A673 (cell line): ENCODE measurements at regions not wholly inside any gene's neighbourhood (a gene's known extent, or its start where the extent isn't known, plus 50 kb on each side); places are given as distances from the start of the nearest gene placed in this dataset.
"Not testable (repeated sequence)": the region's sequence is repeated elsewhere in the genome, so short reads cannot be mapped to it uniquely, and the experiment has no call there.

Experiments used
- BruUV-seq: library from RNA; stranded (reverse); fragments of 400-500 nt; replicated peaks from 2 replicates; lab custom pipeline; 2021; lab: Mats Ljungman, UMichigan
- CTCF ChIA-PET: fragments of 300-600 bp; sonication (Branson Sonifier 250); formaldehyde crosslinking; loops from one replicate; lab custom pipeline; 2022; ENCODE audit warnings: antibody characterized with exemption; lab: Charles Lee
- POLR2A ChIA-PET: fragments of 300-600 bp; sonication (Branson Sonifier 250); formaldehyde crosslinking; loops from one replicate; lab custom pipeline; 2022; ENCODE audit warnings: antibody characterized with exemption; ENCODE audit not compliant: low non-redundant PET; lab: Charles Lee
- DNase-seq: peaks from one replicate; pipeline ENCODE4 v3.0.0-alpha.2; 2015; ENCODE audit warnings: low spot score
- H3K27ac ChIP-seq: fragments of 200-600 bp; sonication (generic); 2 replicates; pipeline ENCODE4 v1.5.1; 2016; ENCODE audit warnings: mixed run types, low read depth, mild to moderate bottlenecking, mixed read lengths, antibody characterized with exemption, low read length; ENCODE audit not compliant: poor library complexity, severe bottlenecking
- H3K27me3 ChIP-seq: fragments of 200-600 bp; sonication (generic); replicated peaks from 2 replicates; pipeline ENCODE4 v1.6.1; 2017; ENCODE audit warnings: mixed run types, low read depth, mild to moderate bottlenecking, mixed read lengths, antibody characterized with exemption, low read length; ENCODE audit not compliant: insufficient read depth, poor library complexity
- H3K36me3 ChIP-seq: fragments of 200-600 bp; sonication (generic); 2 replicates; pipeline ENCODE4 v1.6.1; 2016; ENCODE audit warnings: mixed run types, mild to moderate bottlenecking, mixed read lengths, antibody characterized with exemption, low read length; ENCODE audit not compliant: insufficient read depth, poor library complexity, severe bottlenecking
- H3K4me1 ChIP-seq: fragments of 200-600 bp; sonication (generic); 2 replicates; pipeline ENCODE4 v1.6.1; 2017; ENCODE audit warnings: mixed run types, mild to moderate bottlenecking, mixed read lengths, antibody characterized with exemption, low read length; ENCODE audit not compliant: insufficient read depth, poor library complexity, severe bottlenecking
- H3K4me3 ChIP-seq: fragments of 200-600 bp; sonication (generic); 2 replicates; pipeline ENCODE4 v1.5.1; 2016; ENCODE audit warnings: low read depth, mixed run types, mild to moderate bottlenecking, mixed read lengths, low read length; ENCODE audit not compliant: poor library complexity, severe bottlenecking
- H3K9me3 ChIP-seq: fragments of 200-600 bp; sonication (generic); 2 replicates; pipeline ENCODE4 v1.6.1; 2016; ENCODE audit warnings: mixed run types, low read depth, mild to moderate bottlenecking, mixed read lengths, antibody characterized with exemption, low read length; ENCODE audit not compliant: poor library complexity, severe bottlenecking
- CTCF ChIP-seq: fragments of 300-800, 200-600 bp; sonication (generic); conservative IDR thresholded peaks from 2 replicates; pipeline ENCODE4 v1.5.1; 2017; ENCODE audit warnings: low read depth, mild to moderate bottlenecking, antibody characterized with exemption, low read length, moderate library complexity, mixed read lengths
- EZH2 ChIP-seq: fragments of 200-600 bp; sonication (generic); IDR thresholded peaks from 2 replicates; pipeline ENCODE4 v1.6.1; 2017; ENCODE audit warnings: borderline replicate concordance, low read depth, mild to moderate bottlenecking, mixed read lengths, antibody characterized with exemption, low read length; ENCODE audit not compliant: poor library complexity, severe bottlenecking
- intact Hi-C: fragments of 100-400 bp; cut with micrococcal nuclease; formaldehyde crosslinking; loops from one replicate; pipeline ENCODE4 v1.10.0; 2022; ENCODE audit not compliant: unreplicated experiment

DNA sequence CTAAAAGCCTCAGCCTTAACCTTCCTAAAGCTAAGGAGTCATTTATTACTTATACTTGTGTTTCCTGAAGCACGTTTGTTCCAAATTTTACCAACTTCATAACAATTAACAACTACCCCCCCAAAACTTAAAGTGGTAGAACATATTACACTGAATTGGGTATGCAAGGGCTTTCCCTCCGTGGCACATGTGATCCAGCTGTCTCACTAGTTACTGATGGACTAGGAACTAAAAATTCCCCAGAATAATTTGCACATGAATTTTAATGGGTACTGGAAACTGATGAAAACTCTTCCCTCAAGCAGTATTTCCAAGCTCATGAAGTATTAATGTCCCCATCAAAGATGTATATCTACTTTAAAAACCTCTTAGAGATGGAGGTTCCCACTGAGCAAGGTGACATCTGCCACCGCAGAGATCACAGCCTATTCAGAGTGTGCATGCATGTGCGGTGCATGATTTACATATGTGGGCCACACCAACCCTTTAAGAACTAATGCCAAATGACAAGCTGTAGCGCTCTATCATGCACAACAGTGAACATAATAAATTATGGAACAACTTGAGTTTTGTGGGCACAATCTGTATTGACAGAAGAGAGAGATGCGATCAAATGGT is 139.9 kb upstream of the ADCY1 start:
- no peaks in the 10 kb centered on the region for H3K9me3 ChIP-seq
- no TSS peak for BruUV-seq
- TF ChIP-seq CTCF (no peak), EZH2 (no peak)
- intact Hi-C loops = no loop called here
- no peaks in the 10 kb centered on the region for H3K36me3 ChIP-seq
- ChIA-PET CTCF (no interaction called here), POLR2A (no interaction called here)
- H3K4me3 ChIP-seq = no peak overlapping the region
- H3K27ac ChIP-seq = no peak overlapping the region
- DNase-seq = no peak
- H3K4me1 ChIP-seq = no peaks in the 10 kb centered on the region
- peaks cover 57% of the 10 kb centered on the region for H3K27me3 ChIP-seq

GRCh38 chr7:45435131-45435530 is 139.0 kb upstream of the ADCY1 start:
- H3K27ac ChIP-seq = no peak overlapping the region
- no peak overlapping the region for H3K4me3 ChIP-seq
- H3K9me3 ChIP-seq = no peaks in the 10 kb centered on the region
- H3K27me3 ChIP-seq = peaks cover 49% of the 10 kb centered on the region
- intact Hi-C loops = no loop called here
- POLR2A ChIA-PET = no interaction called here
- no TSS peak for BruUV-seq
- no peak for DNase-seq
- no peaks in the 10 kb centered on the region for H3K4me1 ChIP-seq
- TF ChIP-seq CTCF (no peak), EZH2 (no peak)
- no peaks in the 10 kb centered on the region for H3K36me3 ChIP-seq
- CTCF ChIA-PET = no interaction called here

DNA sequence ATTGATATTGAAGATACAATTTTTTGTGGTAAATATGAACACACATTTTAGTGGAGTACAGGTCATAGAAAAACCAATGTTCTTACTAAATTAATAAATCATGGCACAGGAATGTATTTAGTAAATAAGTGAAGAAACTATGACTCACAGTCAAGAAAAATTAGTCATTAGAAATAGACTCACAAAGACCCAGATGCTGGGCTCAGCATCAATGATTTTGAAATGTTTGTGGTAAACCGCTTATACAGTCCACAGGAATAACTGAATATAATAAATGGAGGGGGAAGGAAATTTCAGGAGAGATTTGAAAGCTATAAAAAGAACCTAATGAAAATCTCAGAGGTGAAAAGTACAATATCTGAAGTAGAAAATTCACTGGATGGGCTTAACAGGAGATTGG is 138.3 kb upstream of the ADCY1 start:
- Histone ChIP-seq H3K4me3 (no peak overlapping the region), H3K27me3 (peaks cover 42% of the 10 kb centered on the region), H3K27ac (no peak overlapping the region), H3K9me3 (no peaks in the 10 kb centered on the region), H3K4me1 (no peaks in the 10 kb centered on the region), H3K36me3 (no peaks in the 10 kb centered on the region)
- ChIA-PET CTCF (no interaction called here), POLR2A (no interaction called here)
- no peak for TF ChIP-seq CTCF
- TF ChIP-seq EZH2 = no peak
- intact Hi-C loops = no loop called here
- no peak for DNase-seq
- no TSS peak for BruUV-seq

- H3K4me1 ChIP-seq, H3K27ac ChIP-seq, POLR2A ChIA-PET, H3K36me3 ChIP-seq, intact Hi-C loops, DNase-seq, BruUV-seq, H3K9me3 ChIP-seq, CTCF ChIA-PET, H3K4me3 ChIP-seq: not testable (repeated sequence)
- H3K27me3 ChIP-seq = peaks cover 21% of the 10 kb centered on the region
These were observed 133.4 kb upstream of the ADCY1 start for GRCh38 chr7:45440776-45441175.
